Transverse colon (tissue), 4 donors: ENCODE measurements at regions not wholly inside any gene's neighbourhood (a gene's known extent, or its start where the extent isn't known, plus 50 kb on each side); places are given as distances from the start of the nearest gene placed in this dataset.

Experiments
- DNase-seq: peaks from one replicate; pipeline ENCODE4 v3.0.0-alpha.2; 2019
- H3K27ac ChIP-seq, 4 donors: fragments of 200-600 bp; sonication (generic); 2 replicates each; pipeline ENCODE4 v1.5.1; 2016 to 2018; ENCODE audit warnings: inconsistent platforms in 4 of 4
- H3K27me3 ChIP-seq: fragments of 200-600 bp; sonication (generic); 2 replicates; pipeline ENCODE4 v1.5.1; 2017; ENCODE audit warnings: inconsistent platforms
- H3K36me3 ChIP-seq, 4 donors: fragments of 200-600 bp; sonication (generic); 2 replicates each; pipeline ENCODE4 v1.5.1; 2017 to 2019; ENCODE audit warnings: inconsistent platforms in 4 of 4
- H3K4me1 ChIP-seq, 4 donors: fragments of 200-600 bp; sonication (generic); 2 replicates each; pipeline ENCODE4 v1.5.1; 2017 to 2020; ENCODE audit warnings: inconsistent platforms in 4 of 4
- H3K4me3 ChIP-seq, 4 donors: fragments of 200-600 bp; sonication (generic); 1 replicate in 1 of 4; 2 replicates in 3 of 4; pipeline versions ENCODE4 v1.5.1 to v1.6.1; 2017 to 2019; ENCODE audit warnings: inconsistent platforms in 4 of 4
- H3K9me3 ChIP-seq, 2 donors: fragments of 200-600 bp; sonication (generic); 2 replicates each; pipeline ENCODE4 v1.5.1; 2017 to 2019; ENCODE audit warnings: inconsistent platforms in 2 of 2
- CTCF ChIP-seq, 5 experiments: fragments of 200-600 bp in 3 of 5; fragments of 450-650 bp in 2 of 5; sonication (generic) in 3 of 5; IDR thresholded peaks; 1 replicate in 2 of 5; 2 replicates in 3 of 5; pipeline ENCODE4 v1.5.1; 2016 to 2017; ENCODE audit warnings: antibody characterized with exemption in 5 of 5, inconsistent platforms in 3 of 5, mild to moderate bottlenecking in 2 of 5, moderate library complexity in 1 of 5
- EP300 ChIP-seq: sonication (generic); formaldehyde crosslinking; IDR thresholded peaks from one replicate; pipeline ENCODE4 v1.6.1; 2017; ENCODE audit warnings: antibody characterized with exemption, low read depth
- POLR2A ChIP-seq: fragments of 450-650 bp; IDR thresholded peaks from one replicate; pipeline ENCODE4 v1.6.1; 2016; ENCODE audit warnings: antibody characterized with exemption, mild to moderate bottlenecking, moderate library complexity
- POLR2AphosphoS5 ChIP-seq, 3 donors: sonication (generic); formaldehyde crosslinking; IDR thresholded peaks; one replicate each; pipeline ENCODE4 v1.6.1; 2016; ENCODE audit warnings: antibody characterized with exemption in 3 of 3
- WGBS, 2 donors: methylation state at CpG; one replicate each; pipeline ENCODE4 v1.1.5; 2018; ENCODE audit warnings: low coverage in 1 of 2; 5-methylcytosine and 5-hydroxymethylcytosine counted together
- in situ Hi-C, 4 donors: fragments of 200-750 bp; cut with MboI; loops; one replicate each; pipeline versions ENCODE4 v1.15.0 to v1.15.1; 2017; ENCODE audit warnings: low sequenced_read_pairs in 3 of 4, low pct_ligation_motif_present in 1 of 4, low pct_unique_long_range_greater_than_20kb in 1 of 4
- intact Hi-C: fragments of 100-400 bp; cut with DNase I; formaldehyde crosslinking; loops from one replicate; pipeline ENCODE4 v1.15.1; 2023; ENCODE audit warnings: low total_unique reads

- Histone ChIP-seq H3K4me3 (no peak overlapping the region), H3K27ac (no peak overlapping the region), H3K9me3 (peaks cover 12 to 15% of the 10 kb centered on the region in 2 donors), H3K4me1 (no peaks in the 10 kb centered on the region), H3K36me3 (no peaks in the 10 kb centered on the region), H3K27me3 (peaks cover 34% of the 10 kb centered on the region)
- no peak for TF ChIP-seq POLR2A
- no peak for TF ChIP-seq EP300
- TF ChIP-seq POLR2AphosphoS5 (IDR thresholded peaks at IDR 0.05), result no peak
- no peak for TF ChIP-seq CTCF (IDR thresholded peaks at IDR 0.05)
- 41 to 55% methylated on average over 3 of the region's 3 CpGs for WGBS, 2 donors
- intact Hi-C loops, result no loop called here
- DNase-seq, result no peak
- in situ Hi-C loops, result no loop called here
These were observed 97.0 kb downstream of the FOXD1 start for GRCh38 chr5:73351593-73351992.

- peaks cover 39% of the 10 kb centered on the region for H3K27me3 ChIP-seq
- H3K36me3 ChIP-seq, result no peaks in the 10 kb centered on the region
- whole genome bisulfite sequencing, 2 donors, result 90 to 92% methylated on average over 1 of the region's 1 CpG
- in situ Hi-C loops (no loop called here), intact Hi-C loops (no loop called here)
- H3K27ac ChIP-seq, result no peak overlapping the region
- no peaks in the 10 kb centered on the region for H3K4me1 ChIP-seq
- no peak for DNase-seq
- no peak for TF ChIP-seq POLR2AphosphoS5 (IDR thresholded peaks at IDR 0.05)
- no peak for TF ChIP-seq EP300
- no peak for TF ChIP-seq CTCF (IDR thresholded peaks at IDR 0.05)
- no peak for TF ChIP-seq POLR2A
- H3K9me3 ChIP-seq, result peaks cover 13 to 19% of the 10 kb centered on the region in 2 donors
- H3K4me3 ChIP-seq, result no peak overlapping the region
These were observed 101.6 kb downstream of the FOXD1 start for GRCh38 chr5:73346878-73347408.

- Histone ChIP-seq H3K36me3 (no peaks in the 10 kb centered on the region), H3K4me3 (no peak overlapping the region), H3K27ac (no peak overlapping the region), H3K27me3 (peaks cover 44% of the 10 kb centered on the region), H3K9me3 (peaks cover 10% of the 10 kb centered on the region in 2 donors), H3K4me1 (no peaks in the 10 kb centered on the region)
- 63 to 100% methylated on average over 1 to 5 of the region's 5 CpGs for WGBS, 2 donors
- in situ Hi-C loops (no loop called here), intact Hi-C loops (no loop called here)
- no peak for DNase-seq
- TF ChIP-seq POLR2AphosphoS5 (IDR thresholded peaks at IDR 0.05), result no peak
- no peak for TF ChIP-seq POLR2A
- no peak for TF ChIP-seq EP300
- TF ChIP-seq CTCF (IDR thresholded peaks at IDR 0.05), result no peak
These were observed 103.7 kb downstream of the FOXD1 start for GRCh38 chr5:73344835-73345234.

- TF ChIP-seq POLR2A (no peak), POLR2AphosphoS5 (IDR thresholded peaks at IDR 0.05) (no peak), CTCF (IDR thresholded peaks at IDR 0.05) (no peak), EP300 (no peak)
- Histone ChIP-seq H3K4me1 (no peaks in the 10 kb centered on the region), H3K36me3 (no peaks in the 10 kb centered on the region), H3K27ac (no peak overlapping the region), H3K9me3 (no peaks in the 10 kb centered on the region), H3K4me3 (no peak overlapping the region), H3K27me3 (peaks cover 72% of the 10 kb centered on the region)
- intact Hi-C loops (no loop called here), in situ Hi-C loops (no loop called here)
- DNase-seq, result no peak
- 88 to 100% methylated on average over 2 to 4 of the region's 4 CpGs for WGBS, 2 donors
These were observed 108.9 kb downstream of the FOXD1 start for GRCh38 chr5:73339711-73340110.
